HL-60 (cell line): ENCODE measurements at regions not wholly inside any gene's neighbourhood (a gene's known extent, or its start where the extent isn't known, plus 50 kb on each side); places are given as distances from the start of the nearest gene placed in this dataset.
"Not testable (repeated sequence)": the region's sequence is repeated elsewhere in the genome, so short reads cannot be mapped to it uniquely, and the experiment has no call there.

Experiments used
- CTCF ChIP-seq: IDR thresholded peaks from one replicate; pipeline ENCODE4 v1.5.1; 2011; ENCODE audit warnings: low read length, control low read depth, inconsistent platforms; ENCODE audit not compliant: insufficient read depth
- GABPA ChIP-seq: IDR thresholded peaks from 2 replicates; pipeline ENCODE4 v1.6.1; 2012; ENCODE audit warnings: low read depth
- POLR2AphosphoS5 ChIP-seq: IDR thresholded peaks from 2 replicates; pipeline ENCODE4 v1.6.1; 2012; ENCODE audit warnings: low read depth
- SPI1 ChIP-seq: IDR thresholded peaks from 2 replicates; pipeline ENCODE4 v1.6.1; 2012; ENCODE audit warnings: low read depth, mild to moderate bottlenecking, borderline replicate concordance
- TF ChIP-seq, protein P1 (sequence below): IDR thresholded peaks from 2 replicates; pipeline ENCODE4 v1.6.1; 2012; ENCODE audit warnings: low read depth; ENCODE audit not compliant: insufficient replicate concordance

GRCh38 chr6:51202653-51203052 is 384.0 kb downstream of the TFAP2B start:
- TF ChIP-seq CTCF, POLR2AphosphoS5, GABPA, SPI1: not testable (repeated sequence)
- TF ChIP-seq, protein P1, sequence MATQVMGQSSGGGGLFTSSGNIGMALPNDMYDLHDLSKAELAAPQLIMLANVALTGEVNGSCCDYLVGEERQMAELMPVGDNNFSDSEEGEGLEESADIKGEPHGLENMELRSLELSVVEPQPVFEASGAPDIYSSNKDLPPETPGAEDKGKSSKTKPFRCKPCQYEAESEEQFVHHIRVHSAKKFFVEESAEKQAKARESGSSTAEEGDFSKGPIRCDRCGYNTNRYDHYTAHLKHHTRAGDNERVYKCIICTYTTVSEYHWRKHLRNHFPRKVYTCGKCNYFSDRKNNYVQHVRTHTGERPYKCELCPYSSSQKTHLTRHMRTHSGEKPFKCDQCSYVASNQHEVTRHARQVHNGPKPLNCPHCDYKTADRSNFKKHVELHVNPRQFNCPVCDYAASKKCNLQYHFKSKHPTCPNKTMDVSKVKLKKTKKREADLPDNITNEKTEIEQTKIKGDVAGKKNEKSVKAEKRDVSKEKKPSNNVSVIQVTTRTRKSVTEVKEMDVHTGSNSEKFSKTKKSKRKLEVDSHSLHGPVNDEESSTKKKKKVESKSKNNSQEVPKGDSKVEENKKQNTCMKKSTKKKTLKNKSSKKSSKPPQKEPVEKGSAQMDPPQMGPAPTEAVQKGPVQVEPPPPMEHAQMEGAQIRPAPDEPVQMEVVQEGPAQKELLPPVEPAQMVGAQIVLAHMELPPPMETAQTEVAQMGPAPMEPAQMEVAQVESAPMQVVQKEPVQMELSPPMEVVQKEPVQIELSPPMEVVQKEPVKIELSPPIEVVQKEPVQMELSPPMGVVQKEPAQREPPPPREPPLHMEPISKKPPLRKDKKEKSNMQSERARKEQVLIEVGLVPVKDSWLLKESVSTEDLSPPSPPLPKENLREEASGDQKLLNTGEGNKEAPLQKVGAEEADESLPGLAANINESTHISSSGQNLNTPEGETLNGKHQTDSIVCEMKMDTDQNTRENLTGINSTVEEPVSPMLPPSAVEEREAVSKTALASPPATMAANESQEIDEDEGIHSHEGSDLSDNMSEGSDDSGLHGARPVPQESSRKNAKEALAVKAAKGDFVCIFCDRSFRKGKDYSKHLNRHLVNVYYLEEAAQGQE = not testable (repeated sequence)
